HUDEP-2 (cell line): ENCODE measurements at regions not wholly inside any gene's neighbourhood (a gene's known extent, or its start where the extent isn't known, plus 50 kb on each side); places are given as distances from the start of the nearest gene placed in this dataset.
"Not testable (repeated sequence)": the region's sequence is repeated elsewhere in the genome, so short reads cannot be mapped to it uniquely, and the experiment has no call there.

Experiments used
- DNase-seq, 76 experiments: peaks; one replicate each; lab custom pipeline; 2025; ENCODE audit not compliant: unreplicated experiment in 76 of 76; lab: John Stamatoyannopoulos, UW

- DNase-seq: no peak
Measured at GRCh38 chr17:13862346-13862745, 207.0 kb upstream of the COX10 start.

GRCh38 chr17:13863436-13863835, 205.9 kb upstream of the COX10 start:
- DNase-seq: no peak

GRCh38 chr17:13864521-13864920, 204.8 kb upstream of the COX10 start:
- no peak for DNase-seq

- DNase-seq: no peak
Measured at GRCh38 chr17:13865650-13866049, 203.7 kb upstream of the COX10 start.

GRCh38 chr17:13869331-13869940, 199.9 kb upstream of the COX10 start:
- DNase-seq: no peak

GRCh38 chr17:13871261-13871660, 198.0 kb upstream of the COX10 start:
- no peak for DNase-seq

GRCh38 chr17:13874134-13874533, 195.2 kb upstream of the COX10 start:
- DNase-seq: no peak

GRCh38 chr17:13874817-13875216, 194.5 kb upstream of the COX10 start:
- DNase-seq: no peak

- no peak for DNase-seq
Measured at GRCh38 chr17:13879961-13880466, 189.3 kb upstream of the COX10 start.

- DNase-seq: no peak
Measured at GRCh38 chr17:13883659-13884058, 185.6 kb upstream of the COX10 start.

GRCh38 chr17:13884347-13884746, 185.0 kb upstream of the COX10 start:
- DNase-seq: no peak

GRCh38 chr17:13885550-13885949, 183.8 kb upstream of the COX10 start:
- DNase-seq: no peak

GRCh38 chr17:13885953-13886889, 183.1 kb upstream of the COX10 start:
- DNase-seq: no peak

- no peak for DNase-seq
Measured at GRCh38 chr17:13888056-13888609, 181.2 kb upstream of the COX10 start.

GRCh38 chr17:13908971-13909370, 160.3 kb upstream of the COX10 start:
- DNase-seq: not testable (repeated sequence)

GRCh38 chr17:13909901-13910519, 159.3 kb upstream of the COX10 start:
- DNase-seq: no peak

GRCh38 chr17:13917634-13918033, 151.7 kb upstream of the COX10 start:
- DNase-seq: no peak

GRCh38 chr17:13918247-13918646, 151.1 kb upstream of the COX10 start:
- no peak for DNase-seq

GRCh38 chr17:13919818-13920217, 149.5 kb upstream of the COX10 start:
- DNase-seq: no peak

- no peak for DNase-seq
Measured at GRCh38 chr17:13920413-13920812, 148.9 kb upstream of the COX10 start.
